Loucy (cell line): ENCODE measurements at regions not wholly inside any gene's neighbourhood (a gene's known extent, or its start where the extent isn't known, plus 50 kb on each side); places are given as distances from the start of the nearest gene placed in this dataset.
"Not testable (repeated sequence)": the region's sequence is repeated elsewhere in the genome, so short reads cannot be mapped to it uniquely, and the experiment has no call there.

Source experiments
- H2AFZ ChIP-seq: fragments of 200-600 bp; sonication (generic); 2 replicates; pipeline ENCODE4 v1.6.0; 2016; ENCODE audit warnings: antibody characterized with exemption, mild to moderate bottlenecking, low read length, moderate library complexity
- H3F3A ChIP-seq: fragments of 200-600 bp; 2 replicates; pipeline ENCODE4 v1.6.0; 2016; ENCODE audit warnings: antibody characterized with exemption, low read depth, mild to moderate bottlenecking
- H3K27me3 ChIP-seq: fragments of 200-600 bp; sonication (generic); 2 replicates; pipeline ENCODE4 v1.6.1; 2014; ENCODE audit warnings: low read length, mild to moderate bottlenecking; ENCODE audit not compliant: insufficient read depth, poor library complexity, severe bottlenecking
- H3K36me3 ChIP-seq: fragments of 200-600 bp; sonication (generic); 2 replicates; pipeline ENCODE4 v1.6.1; 2016; ENCODE audit warnings: low read length; ENCODE audit not compliant: insufficient read depth
- H3K4me1 ChIP-seq: fragments of 200-600 bp; sonication (generic); 2 replicates; pipeline ENCODE4 v1.5.1; 2014; ENCODE audit warnings: low read length, mild to moderate bottlenecking; ENCODE audit not compliant: insufficient read depth, poor library complexity, severe bottlenecking
- H3K4me2 ChIP-seq: fragments of 200-600 bp; sonication (generic); 2 replicates; pipeline ENCODE4 v1.6.0; 2014; ENCODE audit warnings: antibody characterized with exemption, low read length, low read depth, mild to moderate bottlenecking; ENCODE audit not compliant: poor library complexity, severe bottlenecking
- H3K4me3 ChIP-seq: fragments of 200-600 bp; sonication (generic); 2 replicates; pipeline ENCODE4 v1.5.1; 2014; ENCODE audit warnings: low read length, mild to moderate bottlenecking, mixed read lengths; ENCODE audit not compliant: poor library complexity, severe bottlenecking
- H3K79me2 ChIP-seq: fragments of 200-600 bp; sonication (generic); 2 replicates; pipeline ENCODE4 v1.6.1; 2014; ENCODE audit warnings: low read length; ENCODE audit not compliant: insufficient read depth
- H3K9ac ChIP-seq: fragments of 200-600 bp; sonication (generic); 2 replicates; pipeline ENCODE4 v1.6.0; 2014; ENCODE audit warnings: mild to moderate bottlenecking, low read depth, low read length, moderate library complexity; ENCODE audit not compliant: poor library complexity, severe bottlenecking
- H3K9me2 ChIP-seq: fragments of 200-600 bp; sonication (generic); replicated peaks from 2 replicates; pipeline ENCODE4 v1.6.1; 2016; ENCODE audit warnings: low read depth, low read length, mixed read lengths
- H3K9me3 ChIP-seq: fragments of 200-600 bp; sonication (generic); 2 replicates; pipeline ENCODE4 v1.6.1; 2014; ENCODE audit warnings: mild to moderate bottlenecking, antibody characterized with exemption, low read length, low read depth; ENCODE audit not compliant: insufficient read depth
- H4K20me1 ChIP-seq: fragments of 200-600 bp; sonication (generic); 2 replicates; pipeline ENCODE4 v1.6.0; 2014; ENCODE audit warnings: antibody characterized with exemption, low read length, mild to moderate bottlenecking; ENCODE audit not compliant: insufficient read depth, poor library complexity, severe bottlenecking
- CTCF ChIP-seq: fragments of 200-600 bp; sonication (generic); conservative IDR thresholded peaks from 2 replicates; pipeline ENCODE4 v1.5.1; 2014; ENCODE audit warnings: mild to moderate bottlenecking, antibody characterized with exemption, low read length
- EZH2phosphoT487 ChIP-seq: fragments of 200-600 bp; IDR thresholded peaks from 2 replicates; pipeline ENCODE4 v1.6.1; 2018; ENCODE audit warnings: antibody characterized with exemption, mild to moderate bottlenecking, moderate library complexity, borderline replicate concordance

- no peak overlapping the region for H3K9ac ChIP-seq
- no peaks in the 10 kb centered on the region for H3K27me3 ChIP-seq
- H3F3A ChIP-seq: no peaks in the 10 kb centered on the region
- peaks cover 5% of the 10 kb centered on the region for H3K4me1 ChIP-seq
- H3K9me2 ChIP-seq: no peaks in the 10 kb centered on the region
- no peaks in the 10 kb centered on the region for H4K20me1 ChIP-seq
- H3K9me3 ChIP-seq: no peaks in the 10 kb centered on the region
- no peaks in the 10 kb centered on the region for H3K79me2 ChIP-seq
- no peak overlapping the region for H2AFZ ChIP-seq
- no peak overlapping the region for H3K4me2 ChIP-seq
- H3K4me3 ChIP-seq: no peak overlapping the region
- H3K36me3 ChIP-seq: no peaks in the 10 kb centered on the region
- no peak for TF ChIP-seq CTCF
These were observed 614.1 kb downstream of the LMO7 start for GRCh38 chr13:76250211-76250610.

GRCh38 chr13:76245920-76246319 lies 609.8 kb downstream of the LMO7 start:
- Histone ChIP-seq H3K9me2 (no peaks in the 10 kb centered on the region), H3K27me3 (no peaks in the 10 kb centered on the region), H3K4me3 (no peak overlapping the region), H3K36me3 (no peaks in the 10 kb centered on the region), H2AFZ (no peak overlapping the region), H3K4me1 (no peaks in the 10 kb centered on the region), H3K9me3 (no peaks in the 10 kb centered on the region), H3K4me2 (no peak overlapping the region), H3K79me2 (no peaks in the 10 kb centered on the region), H3K9ac (no peak overlapping the region), H4K20me1 (no peaks in the 10 kb centered on the region), H3F3A (no peaks in the 10 kb centered on the region)
- TF ChIP-seq EZH2phosphoT487 (no peak), CTCF (no peak)

GRCh38 chr13:76245211-76245610 lies 609.1 kb downstream of the LMO7 start:
- Histone ChIP-seq H3K9me3 (no peaks in the 10 kb centered on the region), H3K79me2 (no peaks in the 10 kb centered on the region), H3K9me2 (no peaks in the 10 kb centered on the region), H2AFZ (no peak overlapping the region), H3K4me1 (no peaks in the 10 kb centered on the region), H3K9ac (no peak overlapping the region), H4K20me1 (no peaks in the 10 kb centered on the region), H3K4me2 (no peak overlapping the region), H3K36me3 (no peaks in the 10 kb centered on the region), H3F3A (no peaks in the 10 kb centered on the region), H3K4me3 (no peak overlapping the region), H3K27me3 (no peaks in the 10 kb centered on the region)
- TF ChIP-seq EZH2phosphoT487: no peak
- TF ChIP-seq CTCF: no peak

- not testable (repeated sequence) for H3K36me3 ChIP-seq, H3K4me1 ChIP-seq, H3K4me2 ChIP-seq, H3K9ac ChIP-seq, H3K27me3 ChIP-seq, H3K9me3 ChIP-seq, H3F3A ChIP-seq, H3K79me2 ChIP-seq, H4K20me1 ChIP-seq, H2AFZ ChIP-seq, H3K9me2 ChIP-seq, H3K4me3 ChIP-seq
These were observed 607.0 kb downstream of the LMO7 start for GRCh38 chr13:76243120-76243519.
